GM23248 (cell line): ENCODE measurements at regions not wholly inside any gene's neighbourhood (a gene's known extent, or its start where the extent isn't known, plus 50 kb on each side); places are given as distances from the start of the nearest gene placed in this dataset.

Source experiments
- DNase-seq: peaks from one replicate; pipeline ENCODE4 v3.0.0-alpha.2; 2015
- H2AFZ ChIP-seq: fragments of 200-600 bp; sonication (generic); 2 replicates; pipeline ENCODE4 v1.6.1; 2016; ENCODE audit warnings: antibody characterized with exemption
- H3F3A ChIP-seq: fragments of 200-600 bp; sonication (generic); 2 replicates; pipeline ENCODE4 v1.6.1; 2016; ENCODE audit warnings: mild to moderate bottlenecking, antibody characterized with exemption, mixed run types; ENCODE audit not compliant: insufficient read depth
- H3K27ac ChIP-seq: fragments of 200-600 bp; sonication (generic); 2 replicates; pipeline ENCODE4 v1.5.1; 2016; ENCODE audit warnings: mild to moderate bottlenecking
- H3K27me3 ChIP-seq: fragments of 200-600 bp; sonication (generic); replicated peaks from 2 replicates; pipeline ENCODE4 v1.6.1; 2016; ENCODE audit warnings: mild to moderate bottlenecking; ENCODE audit not compliant: insufficient read depth
- H3K36me3 ChIP-seq: fragments of 200-600 bp; sonication (generic); 2 replicates; pipeline ENCODE4 v1.6.1; 2016; ENCODE audit warnings: low read depth, mild to moderate bottlenecking
- H3K4me1 ChIP-seq: fragments of 200-600 bp; sonication (generic); 2 replicates; pipeline ENCODE4 v1.6.1; 2016; ENCODE audit warnings: mild to moderate bottlenecking; ENCODE audit not compliant: insufficient read depth
- H3K4me2 ChIP-seq: fragments of 200-600 bp; sonication (generic); one replicate; pipeline ENCODE4 v1.6.1; 2016; ENCODE audit warnings: mild to moderate bottlenecking; ENCODE audit not compliant: unreplicated experiment
- H3K4me3 ChIP-seq: fragments of 200-600 bp; sonication (generic); 2 replicates; pipeline ENCODE4 v1.5.1; 2016; ENCODE audit warnings: mild to moderate bottlenecking
- H3K79me2 ChIP-seq: fragments of 200-600 bp; sonication (generic); 2 replicates; pipeline ENCODE4 v1.6.1; 2016; ENCODE audit warnings: mild to moderate bottlenecking; ENCODE audit not compliant: insufficient read depth
- H3K9ac ChIP-seq: fragments of 200-600 bp; sonication (generic); 2 replicates; pipeline ENCODE4 v1.6.1; 2016; ENCODE audit warnings: mild to moderate bottlenecking
- H3K9me2 ChIP-seq: fragments of 200-600 bp; sonication (generic); 2 replicates; pipeline ENCODE4 v1.6.1; 2016; ENCODE audit warnings: mixed run types, mild to moderate bottlenecking, moderate library complexity; ENCODE audit not compliant: insufficient read depth
- H3K9me3 ChIP-seq: fragments of 200-600 bp; sonication (generic); one replicate; pipeline ENCODE4 v1.6.1; 2017; ENCODE audit warnings: low read depth
- H4K20me1 ChIP-seq: fragments of 200-600 bp; sonication (generic); 2 replicates; pipeline ENCODE4 v1.6.0; 2016; ENCODE audit not compliant: insufficient read depth
- EZH2 ChIP-seq: fragments of 200-600 bp; sonication (generic); IDR thresholded peaks from 2 replicates; pipeline ENCODE4 v1.6.1; 2018; ENCODE audit warnings: antibody characterized with exemption, mild to moderate bottlenecking; ENCODE audit not compliant: insufficient read depth, poor library complexity, severe bottlenecking
- EZH2phosphoT487 ChIP-seq: fragments of 200-600 bp; sonication (generic); IDR thresholded peaks from 2 replicates; pipeline ENCODE4 v1.6.1; 2018; ENCODE audit warnings: antibody characterized with exemption, moderate library complexity, mild to moderate bottlenecking, low read depth; ENCODE audit not compliant: insufficient read depth
- WGBS, 2 experiments: methylation state at CpG; one replicate each; pipeline ENCODE4 v1.1.6; 2015 to 2017; ENCODE audit warnings: low lambda C conversion rate in 2 of 2, low coverage in 1 of 2; ENCODE audit errors: missing lambda C conversion rate in 2 of 2; 5-methylcytosine and 5-hydroxymethylcytosine counted together
- in situ Hi-C: fragments of 300-500 bp; cut with MboI; formaldehyde crosslinking; loops from 2 replicates; pipeline ENCODE4 v1.15.0; 2020

DNA sequence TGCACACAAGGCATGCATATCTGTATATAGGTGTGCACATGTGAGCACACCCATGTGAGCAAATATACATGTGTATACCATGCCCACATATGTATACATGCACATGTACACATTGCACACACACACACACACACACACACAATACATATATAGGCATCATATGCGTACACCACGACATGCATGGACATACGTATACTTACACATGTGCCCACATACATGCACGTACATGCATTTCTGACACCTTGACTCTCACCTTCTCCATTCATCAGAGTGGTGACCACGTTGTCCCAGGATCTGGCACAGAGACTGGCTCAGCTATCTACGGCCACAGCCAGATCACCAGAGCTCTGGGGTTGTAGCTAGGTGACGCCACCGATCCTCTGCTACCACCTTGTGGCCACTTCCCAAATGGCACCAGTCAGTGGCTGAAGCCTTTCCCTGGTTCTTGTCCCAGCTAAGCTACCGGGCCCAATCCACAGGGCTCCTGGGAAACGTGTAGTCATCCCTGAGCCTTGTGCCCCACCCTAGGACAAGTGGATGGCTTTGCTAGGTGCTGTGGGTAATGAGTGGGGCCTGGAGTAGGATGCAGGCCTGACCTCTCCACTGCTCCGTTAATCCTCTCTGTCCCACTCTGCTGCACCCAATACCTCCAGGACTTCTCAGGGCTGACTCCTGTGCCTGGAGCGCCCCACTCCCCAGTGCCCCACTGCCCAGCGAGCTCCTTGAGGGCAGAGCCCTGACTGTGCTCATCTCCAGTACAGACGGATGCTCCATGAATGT lies 194.4 kb downstream of the RGS3 start:
- no peak overlapping the region for H3K4me2 ChIP-seq
- WGBS, 2 experiments: 25 to 27% methylated on average over 14 of the region's 14 CpGs
- in situ Hi-C loops: loop anchor here (5.0 to 10.0 kb wide), 3 partner anchors 66 to 233 kb away; no protein-coding TSS in a partner anchor
- no peak overlapping the region for H3K27ac ChIP-seq
- H3K4me1 ChIP-seq: peaks cover 12% of the 10 kb centered on the region
- peak overlapping the region; percentile 53 for H2AFZ ChIP-seq
- no peaks in the 10 kb centered on the region for H4K20me1 ChIP-seq
- TF ChIP-seq EZH2phosphoT487 (no peak), EZH2 (no peak)
- peak overlapping the region; percentile 32; the same call in 1 of the 2 replicates for H3K9ac ChIP-seq
- H3K4me3 ChIP-seq: no peak overlapping the region
- DNase-seq: peak; percentile 85
- H3K36me3 ChIP-seq: no peaks in the 10 kb centered on the region
- no peaks in the 10 kb centered on the region for H3K27me3 ChIP-seq
- H3K9me2 ChIP-seq: no peaks in the 10 kb centered on the region
- H3K9me3 ChIP-seq: no peaks in the 10 kb centered on the region
- no peaks in the 10 kb centered on the region for H3F3A ChIP-seq
- no peaks in the 10 kb centered on the region for H3K79me2 ChIP-seq

DNA sequence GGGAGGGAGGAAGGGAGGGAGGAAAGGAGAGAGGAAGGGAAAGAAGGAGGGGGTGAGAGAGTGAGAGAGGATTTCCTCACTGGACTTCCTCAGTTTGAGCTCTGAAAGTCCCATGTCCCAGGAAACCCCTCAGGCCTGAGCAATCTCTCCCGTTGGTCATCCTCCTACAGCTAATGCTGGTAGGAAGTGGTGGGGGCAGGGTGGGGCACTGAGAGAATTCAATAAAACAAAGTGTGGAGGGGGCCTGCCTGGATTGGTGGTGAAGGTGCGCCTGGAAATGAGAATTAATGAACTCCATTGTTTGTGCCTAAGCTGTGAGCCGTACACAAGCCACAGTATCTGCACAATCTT lies 195.0 kb downstream of the RGS3 start:
- DNase-seq: no peak
- Histone ChIP-seq H3F3A (no peaks in the 10 kb centered on the region), H3K9me2 (no peaks in the 10 kb centered on the region), H4K20me1 (no peaks in the 10 kb centered on the region), H2AFZ (peak overlapping the region; percentile 53), H3K4me3 (no peak overlapping the region), H3K27ac (no peak overlapping the region), H3K9me3 (no peaks in the 10 kb centered on the region), H3K36me3 (no peaks in the 10 kb centered on the region), H3K4me2 (no peak overlapping the region), H3K4me1 (peaks cover 12% of the 10 kb centered on the region), H3K9ac (peak overlapping the region; percentile 32; the same call in 1 of the 2 replicates), H3K27me3 (no peaks in the 10 kb centered on the region), H3K79me2 (no peaks in the 10 kb centered on the region)
- WGBS, 2 experiments: 58 to 63% methylated on average over 3 of the region's 3 CpGs
- in situ Hi-C loops: loop anchor here (5.0 to 10.0 kb wide), 3 partner anchors 66 to 234 kb away; no protein-coding TSS in a partner anchor
- no peak for TF ChIP-seq EZH2
- TF ChIP-seq EZH2phosphoT487: no peak

DNA sequence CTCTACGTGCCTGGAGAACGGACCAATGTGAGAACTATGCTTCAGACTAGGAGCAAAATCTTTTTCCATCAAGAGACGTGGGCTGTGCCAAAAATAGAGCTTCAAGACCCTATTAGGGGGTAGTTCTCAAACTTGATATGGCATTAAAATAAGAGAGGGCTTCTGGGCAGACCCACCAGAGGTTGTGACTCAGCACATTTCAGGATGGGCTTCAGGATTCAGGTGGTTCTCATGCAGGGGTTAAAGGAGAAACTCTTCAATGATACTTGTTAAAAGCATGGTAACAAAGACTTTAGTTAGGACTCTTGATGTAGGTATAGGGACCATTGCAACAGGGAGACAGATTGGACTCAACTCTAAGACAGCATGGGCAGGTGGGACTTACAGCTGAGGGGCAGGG lies 195.5 kb downstream of the RGS3 start:
- Histone ChIP-seq H4K20me1 (no peaks in the 10 kb centered on the region), H3F3A (no peaks in the 10 kb centered on the region), H3K9ac (no peak overlapping the region), H3K9me2 (no peaks in the 10 kb centered on the region), H3K4me1 (peaks cover 12% of the 10 kb centered on the region), H3K27me3 (no peaks in the 10 kb centered on the region), H3K4me2 (no peak overlapping the region), H2AFZ (no peak overlapping the region; the same call in 1 of the 2 replicates), H3K36me3 (no peaks in the 10 kb centered on the region), H3K27ac (no peak overlapping the region), H3K9me3 (no peaks in the 10 kb centered on the region), H3K4me3 (no peak overlapping the region), H3K79me2 (no peaks in the 10 kb centered on the region)
- in situ Hi-C loops: loop anchor here (5.0 to 10.0 kb wide), 3 partner anchors 67 to 234 kb away; no protein-coding TSS in a partner anchor
- WGBS, 2 experiments: 82 to 87% methylated on average over 3 of the region's 3 CpGs
- no peak for DNase-seq
- TF ChIP-seq EZH2 (no peak), EZH2phosphoT487 (no peak)

DNA sequence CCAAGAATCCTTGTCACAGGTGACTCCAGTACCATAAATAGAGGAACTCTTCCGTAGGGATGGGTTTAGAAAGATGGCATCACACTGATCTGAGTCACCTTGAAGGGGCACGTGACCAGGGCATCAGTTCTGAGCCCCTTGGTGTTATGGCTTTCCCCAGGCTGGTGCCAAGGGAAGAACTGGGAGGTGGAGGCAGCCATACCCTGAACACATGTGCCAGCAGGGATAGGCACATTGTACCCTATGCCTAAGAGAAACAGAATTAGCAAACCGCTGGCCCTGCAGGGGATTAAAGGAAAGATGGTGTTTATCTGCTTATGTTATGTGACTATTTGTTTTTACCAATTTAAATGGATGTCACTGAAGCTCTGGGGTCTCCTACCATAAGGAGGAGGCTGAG lies 196.2 kb downstream of the RGS3 start:
- no peaks in the 10 kb centered on the region for H3K27me3 ChIP-seq

More for the DNA sequence above, 196.2 kb downstream of the RGS3 start:
- DNase-seq: no peak
- Histone ChIP-seq H3K9me3 (no peaks in the 10 kb centered on the region), H3K79me2 (no peaks in the 10 kb centered on the region), H3K4me2 (no peak overlapping the region), H2AFZ (no peak overlapping the region), H3K4me3 (no peak overlapping the region), H3K4me1 (peaks cover 8% of the 10 kb centered on the region; the same call in 1 of the 2 replicates), H3K27ac (no peak overlapping the region), H3F3A (no peaks in the 10 kb centered on the region), H3K9me2 (no peaks in the 10 kb centered on the region), H3K9ac (no peak overlapping the region), H3K36me3 (no peaks in the 10 kb centered on the region), H4K20me1 (no peaks in the 10 kb centered on the region)
- in situ Hi-C loops: loop anchor here (5.0 to 10.0 kb wide), 3 partner anchors 67 to 235 kb away; no protein-coding TSS in a partner anchor
- TF ChIP-seq EZH2phosphoT487: no peak
- no peak for TF ChIP-seq EZH2
- WGBS, 2 experiments: 74 to 86% methylated on average over 3 of the region's 3 CpGs
